ENCODE measurements at regions not wholly inside any gene's neighbourhood (a gene's known extent, or its start where the extent isn't known, plus 50 kb on each side); places are given as distances from the start of the nearest gene placed in this dataset.

DNA sequence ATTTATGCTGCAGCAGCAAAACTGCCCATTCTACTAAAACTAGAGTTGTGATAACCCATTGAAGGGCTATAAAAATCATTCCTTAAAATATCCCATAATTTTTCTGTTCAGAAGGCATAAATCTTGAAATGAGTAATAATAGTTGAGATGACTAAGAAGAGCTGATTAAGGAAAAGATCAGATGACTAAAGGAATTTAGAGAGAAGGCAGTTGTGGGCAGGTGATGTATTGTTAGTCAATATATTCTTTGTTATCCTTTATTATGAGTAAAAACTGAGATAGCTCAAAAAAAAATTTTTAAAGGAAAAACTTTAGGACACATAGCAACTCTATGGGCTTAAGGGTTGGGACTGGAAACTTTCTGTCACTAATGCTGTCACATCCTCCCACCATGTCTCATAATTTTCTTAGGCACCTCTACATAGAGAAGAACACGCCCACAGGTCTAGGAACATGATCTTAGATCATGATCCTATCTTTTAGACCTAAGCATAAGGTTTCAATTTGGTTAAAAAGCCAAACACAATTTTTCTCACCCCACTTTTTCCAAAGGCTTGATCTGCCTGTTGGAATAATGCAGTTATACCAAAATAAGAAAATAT, 597.5 kb upstream of the MEF2C start:
- no peaks in the 10 kb centered on the region for H3K9me3 ChIP-seq
- no peak overlapping the region for H3K27ac ChIP-seq
- DNase-seq (ENCODE audit: low spot score in 2 of 2) = no peak
- intact Hi-C loops (cut with DNase I; ENCODE audit: low total_unique reads) = no loop called here
- H3K27me3 ChIP-seq = no peaks in the 10 kb centered on the region
- TF ChIP-seq, protein P1, sequence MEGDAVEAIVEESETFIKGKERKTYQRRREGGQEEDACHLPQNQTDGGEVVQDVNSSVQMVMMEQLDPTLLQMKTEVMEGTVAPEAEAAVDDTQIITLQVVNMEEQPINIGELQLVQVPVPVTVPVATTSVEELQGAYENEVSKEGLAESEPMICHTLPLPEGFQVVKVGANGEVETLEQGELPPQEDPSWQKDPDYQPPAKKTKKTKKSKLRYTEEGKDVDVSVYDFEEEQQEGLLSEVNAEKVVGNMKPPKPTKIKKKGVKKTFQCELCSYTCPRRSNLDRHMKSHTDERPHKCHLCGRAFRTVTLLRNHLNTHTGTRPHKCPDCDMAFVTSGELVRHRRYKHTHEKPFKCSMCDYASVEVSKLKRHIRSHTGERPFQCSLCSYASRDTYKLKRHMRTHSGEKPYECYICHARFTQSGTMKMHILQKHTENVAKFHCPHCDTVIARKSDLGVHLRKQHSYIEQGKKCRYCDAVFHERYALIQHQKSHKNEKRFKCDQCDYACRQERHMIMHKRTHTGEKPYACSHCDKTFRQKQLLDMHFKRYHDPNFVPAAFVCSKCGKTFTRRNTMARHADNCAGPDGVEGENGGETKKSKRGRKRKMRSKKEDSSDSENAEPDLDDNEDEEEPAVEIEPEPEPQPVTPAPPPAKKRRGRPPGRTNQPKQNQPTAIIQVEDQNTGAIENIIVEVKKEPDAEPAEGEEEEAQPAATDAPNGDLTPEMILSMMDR (IDR thresholded peaks at IDR 0.05) = no peak
- TF ChIP-seq POLR2AphosphoS5 (IDR thresholded peaks at IDR 0.05) = no peak
- no peak for TF ChIP-seq POLR2A (IDR thresholded peaks at IDR 0.05)
- H3K4me3 ChIP-seq = no peak overlapping the region
- no peaks in the 10 kb centered on the region for H3K36me3 ChIP-seq
- H3K4me1 ChIP-seq = no peaks in the 10 kb centered on the region

DNA sequence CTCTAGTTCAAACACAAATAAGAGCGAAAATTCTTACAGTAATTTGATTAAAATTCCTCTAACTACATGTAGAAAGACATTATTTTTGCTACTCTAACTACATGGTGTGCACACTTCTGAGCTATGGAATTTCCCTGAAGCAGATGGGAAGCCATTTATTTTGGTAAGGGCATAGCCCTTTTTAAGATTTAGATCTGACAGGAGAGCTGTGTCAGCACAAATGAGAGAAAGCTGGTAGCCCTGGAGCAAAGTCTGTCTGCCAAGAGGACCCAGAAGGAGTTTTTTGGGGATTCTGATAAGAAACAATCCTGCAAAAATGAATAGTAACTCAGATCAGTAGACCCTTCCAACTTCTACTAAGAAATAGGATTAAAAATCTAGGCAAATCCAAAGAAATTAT, 595.9 kb upstream of the MEF2C start:
- H3K27me3 ChIP-seq = no peaks in the 10 kb centered on the region
- intact Hi-C loops (cut with DNase I; ENCODE audit: low total_unique reads) = no loop called here
- TF ChIP-seq POLR2A (IDR thresholded peaks at IDR 0.05) = no peak
- no peak for TF ChIP-seq POLR2AphosphoS5 (IDR thresholded peaks at IDR 0.05)
- no peaks in the 10 kb centered on the region for H3K36me3 ChIP-seq
- no peaks in the 10 kb centered on the region for H3K9me3 ChIP-seq
- no peaks in the 10 kb centered on the region for H3K4me1 ChIP-seq
- no peak for DNase-seq (ENCODE audit: low spot score in 2 of 2)
- no peak overlapping the region for H3K27ac ChIP-seq
- H3K4me3 ChIP-seq = no peak overlapping the region

DNA sequence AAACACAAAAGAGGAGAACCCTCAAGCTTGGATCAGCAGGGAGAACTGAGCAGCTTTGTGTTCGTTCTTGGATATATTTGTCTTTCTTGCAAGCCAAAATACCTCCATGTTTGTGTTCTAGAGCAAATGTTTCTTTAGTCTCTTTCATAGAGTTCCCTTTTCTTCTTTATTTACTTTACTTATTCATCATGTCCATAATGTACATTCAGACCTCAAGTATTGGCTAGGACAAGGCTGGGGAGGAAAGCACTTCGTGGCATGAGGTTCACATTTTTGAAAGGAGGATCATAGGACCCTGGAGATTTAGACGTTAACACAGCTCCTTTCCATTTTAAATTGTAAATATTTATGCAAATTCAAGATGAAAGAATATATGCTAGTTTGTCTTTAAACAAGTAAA, 590.2 kb upstream of the MEF2C start:
- Histone ChIP-seq H3K27me3 (no peaks in the 10 kb centered on the region), H3K4me1 (no peaks in the 10 kb centered on the region), H3K9me3 (no peaks in the 10 kb centered on the region), H3K4me3 (no peak overlapping the region), H3K36me3 (no peaks in the 10 kb centered on the region), H3K27ac (no peak overlapping the region)
- no peak for DNase-seq (ENCODE audit: low spot score in 2 of 2)
- intact Hi-C loops (cut with DNase I; ENCODE audit: low total_unique reads) = no loop called here
- TF ChIP-seq, protein P1 (IDR thresholded peaks at IDR 0.05) = no peak
- TF ChIP-seq POLR2A (IDR thresholded peaks at IDR 0.05) (no peak), POLR2AphosphoS5 (IDR thresholded peaks at IDR 0.05) (no peak)

DNA sequence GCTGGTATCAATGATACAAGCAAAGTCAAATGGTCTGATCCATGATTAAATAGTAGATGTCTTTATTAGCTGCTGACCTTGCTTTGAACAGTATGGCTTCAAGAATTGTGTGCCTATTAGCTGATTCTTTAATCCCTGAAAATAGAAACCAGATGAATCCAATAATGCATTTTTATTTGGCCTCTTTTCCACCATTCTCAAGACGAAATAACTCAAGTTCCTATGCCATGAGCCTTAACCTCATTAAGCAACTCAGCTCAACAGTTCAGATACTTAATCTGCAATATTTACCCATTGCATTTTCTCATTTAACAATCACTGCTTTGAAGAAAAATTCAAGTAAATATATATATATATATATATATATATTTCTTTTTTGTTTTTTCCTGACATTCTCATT, 588.6 kb upstream of the MEF2C start:
- TF ChIP-seq, protein P1 (IDR thresholded peaks at IDR 0.05) = no peak
- no peak for TF ChIP-seq POLR2AphosphoS5 (IDR thresholded peaks at IDR 0.05)
- TF ChIP-seq POLR2A (IDR thresholded peaks at IDR 0.05) = no peak
- no peak overlapping the region for H3K4me3 ChIP-seq

DNA sequence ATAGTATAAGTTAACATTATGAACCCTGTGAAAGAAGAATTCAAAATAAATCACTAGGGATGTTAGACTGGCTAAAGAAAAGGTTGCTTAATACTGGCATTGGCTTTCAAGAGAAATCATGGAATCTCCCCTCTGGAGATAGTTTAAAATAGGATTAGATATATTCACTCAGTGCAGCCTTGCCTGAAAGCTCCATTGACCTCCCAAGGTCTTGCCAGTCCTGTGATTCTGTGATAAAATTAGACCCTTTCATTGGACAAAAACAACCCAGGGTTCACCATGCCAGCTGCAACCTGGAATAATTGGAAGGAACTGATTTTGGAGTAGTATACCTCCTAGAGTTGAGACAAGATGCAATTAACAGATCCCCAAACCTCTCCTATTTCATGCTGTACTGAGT, 588.1 kb upstream of the MEF2C start:
- Histone ChIP-seq H3K9me3 (no peaks in the 10 kb centered on the region), H3K4me3 (no peak overlapping the region), H3K36me3 (no peaks in the 10 kb centered on the region), H3K4me1 (no peaks in the 10 kb centered on the region), H3K27me3 (no peaks in the 10 kb centered on the region), H3K27ac (no peak overlapping the region)
- intact Hi-C loops (cut with DNase I; ENCODE audit: low total_unique reads) = no loop called here
- TF ChIP-seq POLR2AphosphoS5 (IDR thresholded peaks at IDR 0.05) = no peak
- TF ChIP-seq POLR2A (IDR thresholded peaks at IDR 0.05) = no peak
- TF ChIP-seq, protein P1 (IDR thresholded peaks at IDR 0.05) = no peak
- no peak for DNase-seq (ENCODE audit: low spot score in 2 of 2)

More for the DNA sequence above, 588.6 kb upstream of the MEF2C start:
- Histone ChIP-seq H3K27me3 (no peaks in the 10 kb centered on the region), H3K4me1 (no peaks in the 10 kb centered on the region), H3K9me3 (no peaks in the 10 kb centered on the region), H3K27ac (no peak overlapping the region), H3K36me3 (no peaks in the 10 kb centered on the region)
- intact Hi-C loops (cut with DNase I; ENCODE audit: low total_unique reads) = no loop called here
- no peak for DNase-seq (ENCODE audit: low spot score in 2 of 2)

DNA sequence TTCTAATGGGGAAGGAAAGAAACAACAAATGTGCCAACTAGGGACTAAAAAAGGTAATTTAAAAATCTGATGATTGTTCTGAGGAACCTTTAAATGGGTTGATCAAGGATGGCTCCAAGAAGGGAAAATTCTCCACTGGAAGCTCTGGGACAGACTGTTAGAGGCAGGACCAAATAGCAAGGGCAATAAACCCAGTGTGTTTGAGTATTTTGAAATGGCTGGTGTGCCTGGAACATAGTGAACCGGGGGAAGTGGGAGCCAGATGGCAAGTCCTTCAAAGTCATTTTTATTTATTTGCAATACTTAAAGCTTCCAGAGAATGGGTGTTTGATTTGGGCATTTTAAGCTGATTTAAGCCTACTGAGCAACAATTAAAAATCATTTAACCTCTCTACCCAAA, 587.7 kb upstream of the MEF2C start:
- no peak overlapping the region for H3K4me3 ChIP-seq
- H3K27me3 ChIP-seq = no peaks in the 10 kb centered on the region
- H3K4me1 ChIP-seq = no peaks in the 10 kb centered on the region
- TF ChIP-seq POLR2AphosphoS5 (IDR thresholded peaks at IDR 0.05) (no peak), POLR2A (IDR thresholded peaks at IDR 0.05) (no peak)
- TF ChIP-seq, protein P1 (IDR thresholded peaks at IDR 0.05) = no peak
- no peak for DNase-seq (ENCODE audit: low spot score in 2 of 2)
- intact Hi-C loops (cut with DNase I; ENCODE audit: low total_unique reads) = no loop called here
- H3K36me3 ChIP-seq = no peaks in the 10 kb centered on the region
- H3K27ac ChIP-seq = no peak overlapping the region
- no peaks in the 10 kb centered on the region for H3K9me3 ChIP-seq
